IPS-20b (cell line): ENCODE measurements at regions not wholly inside any gene's neighbourhood (a gene's known extent, or its start where the extent isn't known, plus 50 kb on each side); places are given as distances from the start of the nearest gene placed in this dataset.

ENCODE experiments used
- H3K27ac ChIP-seq: one replicate; pipeline ENCODE4 v1.5.1; 2013; ENCODE audit warnings: low read length
- H3K27me3 ChIP-seq: 2 replicates; pipeline ENCODE4 v1.6.1; 2013; ENCODE audit warnings: mild to moderate bottlenecking, low read length, inconsistent platforms; ENCODE audit not compliant: insufficient read depth
- H3K36me3 ChIP-seq: 2 replicates; pipeline ENCODE4 v1.6.1; 2013; ENCODE audit warnings: low read depth, mild to moderate bottlenecking, inconsistent platforms, low read length, moderate library complexity; ENCODE audit not compliant: insufficient read depth
- H3K4me1 ChIP-seq: 2 replicates; pipeline ENCODE4 v1.6.1; 2013; ENCODE audit warnings: mild to moderate bottlenecking, control low read depth, inconsistent platforms, low read length, moderate library complexity; ENCODE audit not compliant: insufficient read depth
- H3K4me3 ChIP-seq: 2 replicates; pipeline ENCODE4 v1.5.1; 2013; ENCODE audit warnings: mild to moderate bottlenecking, low read length, inconsistent platforms
- H3K9ac ChIP-seq: 2 replicates; pipeline ENCODE4 v1.6.1; 2013; ENCODE audit warnings: low read depth, mild to moderate bottlenecking, inconsistent platforms, low read length, moderate library complexity
- H3K9me3 ChIP-seq: 2 replicates; pipeline ENCODE4 v1.6.1; 2013; ENCODE audit warnings: mild to moderate bottlenecking, low read depth, low read length, inconsistent platforms; ENCODE audit not compliant: insufficient read depth

- Histone ChIP-seq H3K4me1 (no peaks in the 10 kb centered on the region), H3K4me3 (no peak overlapping the region), H3K27ac (no peak overlapping the region), H3K9ac (no peak overlapping the region), H3K36me3 (no peaks in the 10 kb centered on the region), H3K27me3 (no peaks in the 10 kb centered on the region), H3K9me3 (no peaks in the 10 kb centered on the region)
Observed at GRCh38 chr18:28846958-28847357, 670.0 kb upstream of the CDH2 start.

GRCh38 chr18:28837100-28837499 lies 660.2 kb upstream of the CDH2 start:
- Histone ChIP-seq H3K36me3 (no peaks in the 10 kb centered on the region), H3K4me1 (peaks cover 3% of the 10 kb centered on the region; the same call in 1 of the 2 replicates), H3K4me3 (no peak overlapping the region), H3K9ac (no peak overlapping the region), H3K27ac (no peak overlapping the region), H3K9me3 (no peaks in the 10 kb centered on the region), H3K27me3 (no peaks in the 10 kb centered on the region)

GRCh38 chr18:28834889-28835288 lies 658.0 kb upstream of the CDH2 start:
- H3K27ac ChIP-seq = no peak overlapping the region
- no peak overlapping the region for H3K9ac ChIP-seq
- peaks cover 13% of the 10 kb centered on the region for H3K4me1 ChIP-seq
- no peaks in the 10 kb centered on the region for H3K9me3 ChIP-seq
- H3K36me3 ChIP-seq = no peaks in the 10 kb centered on the region
- no peak overlapping the region for H3K4me3 ChIP-seq
- H3K27me3 ChIP-seq = no peaks in the 10 kb centered on the region

- H3K4me3 ChIP-seq = peak overlapping the region; percentile 15; the same call in 1 of the 2 replicates
- no peak overlapping the region for H3K9ac ChIP-seq
- peaks cover 21% of the 10 kb centered on the region for H3K4me1 ChIP-seq
- H3K27me3 ChIP-seq = no peaks in the 10 kb centered on the region
- H3K27ac ChIP-seq = no peak overlapping the region
- H3K9me3 ChIP-seq = no peaks in the 10 kb centered on the region
- no peaks in the 10 kb centered on the region for H3K36me3 ChIP-seq
Observed at GRCh38 chr18:28831908-28832307, 655.0 kb upstream of the CDH2 start.

GRCh38 chr18:28831476-28831875 lies 654.5 kb upstream of the CDH2 start:
- Histone ChIP-seq H3K9me3 (no peaks in the 10 kb centered on the region), H3K27ac (no peak overlapping the region), H3K27me3 (no peaks in the 10 kb centered on the region), H3K36me3 (no peaks in the 10 kb centered on the region), H3K4me3 (peak overlapping the region; percentile 15; the same call in 1 of the 2 replicates), H3K9ac (no peak overlapping the region), H3K4me1 (peaks cover 21% of the 10 kb centered on the region)

GRCh38 chr18:28826107-28826506 lies 649.2 kb upstream of the CDH2 start:
- Histone ChIP-seq H3K4me1 (peaks cover 9% of the 10 kb centered on the region; the same call in 1 of the 2 replicates), H3K9ac (no peak overlapping the region), H3K4me3 (no peak overlapping the region), H3K36me3 (no peaks in the 10 kb centered on the region), H3K27ac (no peak overlapping the region), H3K27me3 (no peaks in the 10 kb centered on the region), H3K9me3 (no peaks in the 10 kb centered on the region)

- Histone ChIP-seq H3K9me3 (no peaks in the 10 kb centered on the region), H3K4me1 (peaks cover 8% of the 10 kb centered on the region; the same call in 1 of the 2 replicates), H3K4me3 (no peak overlapping the region), H3K36me3 (no peaks in the 10 kb centered on the region), H3K27ac (no peak overlapping the region), H3K9ac (no peak overlapping the region), H3K27me3 (no peaks in the 10 kb centered on the region)
Observed at GRCh38 chr18:28824183-28824574, 647.2 kb upstream of the CDH2 start.

GRCh38 chr18:28823506-28824182 lies 646.7 kb upstream of the CDH2 start:
- no peaks in the 10 kb centered on the region for H3K27me3 ChIP-seq

GRCh38 chr18:28820353-28820752 lies 643.4 kb upstream of the CDH2 start:
- no peaks in the 10 kb centered on the region for H3K9me3 ChIP-seq
- H3K4me1 ChIP-seq = no peaks in the 10 kb centered on the region
- H3K9ac ChIP-seq = no peak overlapping the region
- H3K27ac ChIP-seq = no peak overlapping the region
- no peaks in the 10 kb centered on the region for H3K36me3 ChIP-seq
- H3K4me3 ChIP-seq = no peak overlapping the region
- H3K27me3 ChIP-seq = no peaks in the 10 kb centered on the region

More at GRCh38 chr18:28823506-28824182, 646.7 kb upstream of the CDH2 start:
- no peak overlapping the region for H3K9ac ChIP-seq
- H3K4me3 ChIP-seq = no peak overlapping the region
- no peak overlapping the region for H3K27ac ChIP-seq
- H3K4me1 ChIP-seq = peaks cover 7% of the 10 kb centered on the region; the same call in 1 of the 2 replicates
- H3K9me3 ChIP-seq = no peaks in the 10 kb centered on the region
- H3K36me3 ChIP-seq = no peaks in the 10 kb centered on the region

GRCh38 chr18:28816155-28816554 lies 639.2 kb upstream of the CDH2 start:
- no peak overlapping the region for H3K9ac ChIP-seq
- H3K27ac ChIP-seq = no peak overlapping the region
- H3K27me3 ChIP-seq = no peaks in the 10 kb centered on the region
- no peak overlapping the region for H3K4me3 ChIP-seq
- H3K36me3 ChIP-seq = no peaks in the 10 kb centered on the region
- H3K4me1 ChIP-seq = no peaks in the 10 kb centered on the region
- H3K9me3 ChIP-seq = no peaks in the 10 kb centered on the region

- no peak overlapping the region for H3K27ac ChIP-seq
- no peaks in the 10 kb centered on the region for H3K27me3 ChIP-seq
- H3K9me3 ChIP-seq = peaks cover 2% of the 10 kb centered on the region; the same call in 1 of the 2 replicates
- H3K9ac ChIP-seq = no peak overlapping the region
- H3K36me3 ChIP-seq = no peaks in the 10 kb centered on the region
- no peaks in the 10 kb centered on the region for H3K4me1 ChIP-seq
- no peak overlapping the region for H3K4me3 ChIP-seq
Observed at GRCh38 chr18:28814365-28814764, 637.4 kb upstream of the CDH2 start.

- H3K27ac ChIP-seq = no peak overlapping the region
- H3K9ac ChIP-seq = no peak overlapping the region
- no peak overlapping the region for H3K4me3 ChIP-seq
- no peaks in the 10 kb centered on the region for H3K36me3 ChIP-seq
- no peaks in the 10 kb centered on the region for H3K27me3 ChIP-seq
- H3K9me3 ChIP-seq = peaks cover 7% of the 10 kb centered on the region; the same call in 1 of the 2 replicates
- H3K4me1 ChIP-seq = no peaks in the 10 kb centered on the region
Observed at GRCh38 chr18:28808373-28808772, 631.4 kb upstream of the CDH2 start.
